ENCODE measurements at regions not wholly inside any gene's neighbourhood (a gene's known extent, or its start where the extent isn't known, plus 50 kb on each side); places are given as distances from the start of the nearest gene placed in this dataset.

- 63% methylated on average over 1 of the region's 1 CpG for WGBS
- no peaks in the 10 kb centered on the region for H3K27me3 ChIP-seq (replicated peaks; ENCODE audit: insufficient read depth)
Observed at GRCh38 chr5:153158608-153159007, 331.9 kb upstream of the GRIA1 start.

DNA sequence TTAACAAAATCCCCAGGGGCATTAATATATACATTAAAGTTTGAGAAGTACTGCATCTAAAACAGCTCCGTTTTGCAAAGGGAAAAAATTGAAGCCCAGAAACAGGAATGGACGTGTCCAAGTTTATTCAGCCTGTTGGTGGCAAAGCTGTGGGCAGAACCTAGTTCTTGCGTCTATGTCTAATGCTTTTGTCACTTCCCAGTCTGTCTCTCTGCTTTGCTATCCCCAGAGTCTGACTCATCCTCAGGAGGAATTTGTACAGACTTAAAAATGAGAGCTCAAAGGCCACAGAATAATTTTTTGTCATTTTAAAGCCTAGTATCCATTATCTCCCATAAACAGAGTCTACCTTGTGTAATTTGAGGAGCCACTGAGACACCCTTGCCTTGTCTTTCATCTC lies 330.9 kb upstream of the GRIA1 start:
- WGBS = 30% methylated on average over 3 of the region's 3 CpGs
- Histone ChIP-seq H3K4me1 (replicated peaks) (no peaks in the 10 kb centered on the region), H3K27me3 (replicated peaks; ENCODE audit: insufficient read depth) (no peaks in the 10 kb centered on the region), H3K36me3 (no peaks in the 10 kb centered on the region), H3K4me3 (no peak overlapping the region), H3K9me3 (no peaks in the 10 kb centered on the region), H3K27ac (no peak overlapping the region)
- TF ChIP-seq, protein P1, sequence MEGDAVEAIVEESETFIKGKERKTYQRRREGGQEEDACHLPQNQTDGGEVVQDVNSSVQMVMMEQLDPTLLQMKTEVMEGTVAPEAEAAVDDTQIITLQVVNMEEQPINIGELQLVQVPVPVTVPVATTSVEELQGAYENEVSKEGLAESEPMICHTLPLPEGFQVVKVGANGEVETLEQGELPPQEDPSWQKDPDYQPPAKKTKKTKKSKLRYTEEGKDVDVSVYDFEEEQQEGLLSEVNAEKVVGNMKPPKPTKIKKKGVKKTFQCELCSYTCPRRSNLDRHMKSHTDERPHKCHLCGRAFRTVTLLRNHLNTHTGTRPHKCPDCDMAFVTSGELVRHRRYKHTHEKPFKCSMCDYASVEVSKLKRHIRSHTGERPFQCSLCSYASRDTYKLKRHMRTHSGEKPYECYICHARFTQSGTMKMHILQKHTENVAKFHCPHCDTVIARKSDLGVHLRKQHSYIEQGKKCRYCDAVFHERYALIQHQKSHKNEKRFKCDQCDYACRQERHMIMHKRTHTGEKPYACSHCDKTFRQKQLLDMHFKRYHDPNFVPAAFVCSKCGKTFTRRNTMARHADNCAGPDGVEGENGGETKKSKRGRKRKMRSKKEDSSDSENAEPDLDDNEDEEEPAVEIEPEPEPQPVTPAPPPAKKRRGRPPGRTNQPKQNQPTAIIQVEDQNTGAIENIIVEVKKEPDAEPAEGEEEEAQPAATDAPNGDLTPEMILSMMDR (IDR thresholded peaks at IDR 0.05) = no peak
- TF ChIP-seq POLR2AphosphoS5 (IDR thresholded peaks at IDR 0.05) (no peak), POLR2A (IDR thresholded peaks at IDR 0.05) (no peak)
- intact Hi-C loops (cut with DNase I) = no loop called here
- no peak for DNase-seq (ENCODE audit: low spot score)

More at GRCh38 chr5:153158608-153159007, 331.9 kb upstream of the GRIA1 start:
- Histone ChIP-seq H3K36me3 (no peaks in the 10 kb centered on the region), H3K27ac (no peak overlapping the region), H3K9me3 (no peaks in the 10 kb centered on the region), H3K4me1 (replicated peaks) (no peaks in the 10 kb centered on the region), H3K4me3 (no peak overlapping the region)
- TF ChIP-seq POLR2A (IDR thresholded peaks at IDR 0.05) (no peak), POLR2AphosphoS5 (IDR thresholded peaks at IDR 0.05) (no peak)
- TF ChIP-seq, protein P1 (IDR thresholded peaks at IDR 0.05) = no peak
- intact Hi-C loops (cut with DNase I) = no loop called here
- DNase-seq (ENCODE audit: low spot score) = no peak

- no peaks in the 10 kb centered on the region for H3K36me3 ChIP-seq
- TF ChIP-seq POLR2A (IDR thresholded peaks at IDR 0.05) (no peak), POLR2AphosphoS5 (IDR thresholded peaks at IDR 0.05) (no peak)
- TF ChIP-seq, protein P1 (IDR thresholded peaks at IDR 0.05) = no peak
- H3K4me3 ChIP-seq = no peak overlapping the region
- no peaks in the 10 kb centered on the region for H3K27me3 ChIP-seq (replicated peaks; ENCODE audit: insufficient read depth)
- 88% methylated on average over 1 of the region's 1 CpG for WGBS
- intact Hi-C loops (cut with DNase I) = no loop called here
- H3K9me3 ChIP-seq = no peaks in the 10 kb centered on the region
- DNase-seq (ENCODE audit: low spot score) = no peak
- no peaks in the 10 kb centered on the region for H3K4me1 ChIP-seq (replicated peaks)
- no peak overlapping the region for H3K27ac ChIP-seq
Observed at GRCh38 chr5:153168241-153168640, 322.2 kb upstream of the GRIA1 start.

- Histone ChIP-seq H3K4me1 (replicated peaks) (no peaks in the 10 kb centered on the region), H3K36me3 (no peaks in the 10 kb centered on the region), H3K27ac (no peak overlapping the region), H3K27me3 (replicated peaks; ENCODE audit: insufficient read depth) (no peaks in the 10 kb centered on the region), H3K9me3 (no peaks in the 10 kb centered on the region), H3K4me3 (no peak overlapping the region)
- WGBS = 84% methylated on average over 1 of the region's 1 CpG
- intact Hi-C loops (cut with DNase I) = no loop called here
- TF ChIP-seq POLR2A (IDR thresholded peaks at IDR 0.05) (no peak), POLR2AphosphoS5 (IDR thresholded peaks at IDR 0.05) (no peak)
- TF ChIP-seq, protein P1 (IDR thresholded peaks at IDR 0.05) = no peak
- DNase-seq (ENCODE audit: low spot score) = no peak
Observed at GRCh38 chr5:153187503-153187902, 303.0 kb upstream of the GRIA1 start.

GRCh38 chr5:153206361-153206760 lies 284.1 kb upstream of the GRIA1 start:
- Histone ChIP-seq H3K9me3 (no peaks in the 10 kb centered on the region), H3K4me1 (replicated peaks) (no peaks in the 10 kb centered on the region), H3K36me3 (no peaks in the 10 kb centered on the region), H3K4me3 (no peak overlapping the region), H3K27me3 (replicated peaks; ENCODE audit: insufficient read depth) (no peaks in the 10 kb centered on the region), H3K27ac (no peak overlapping the region)
- intact Hi-C loops (cut with DNase I) = no loop called here
- TF ChIP-seq, protein P1 (IDR thresholded peaks at IDR 0.05) = no peak
- TF ChIP-seq POLR2A (IDR thresholded peaks at IDR 0.05) = no peak
- no peak for TF ChIP-seq POLR2AphosphoS5 (IDR thresholded peaks at IDR 0.05)
- 61% methylated on average over 3 of the region's 3 CpGs for WGBS
- no peak for DNase-seq (ENCODE audit: low spot score)
